Ishikawa (cell line): ENCODE measurements at regions not wholly inside any gene's neighbourhood (a gene's known extent, or its start where the extent isn't known, plus 50 kb on each side); places are given as distances from the start of the nearest gene placed in this dataset.

Experiments used
- CEBPB ChIP-seq: IDR thresholded peaks from 2 replicates; pipeline ENCODE4 v1.6.1; 2012
- EGR1 ChIP-seq: IDR thresholded peaks from 2 replicates; pipeline ENCODE4 v1.6.1; 2012
- TEAD4 ChIP-seq: IDR thresholded peaks from 2 replicates; pipeline ENCODE4 v1.6.1; 2012
- YY1 ChIP-seq: IDR thresholded peaks from 2 replicates; pipeline ENCODE4 v1.6.1; 2012; ENCODE audit warnings: low read depth
- TF ChIP-seq, protein P1 (sequence below): IDR thresholded peaks from 2 replicates; pipeline ENCODE4 v1.6.1; 2012
- TF ChIP-seq, protein P2 (sequence below): IDR thresholded peaks from 2 replicates; pipeline ENCODE4 v1.6.1; 2012; ENCODE audit warnings: low read depth, mild to moderate bottlenecking

DNA sequence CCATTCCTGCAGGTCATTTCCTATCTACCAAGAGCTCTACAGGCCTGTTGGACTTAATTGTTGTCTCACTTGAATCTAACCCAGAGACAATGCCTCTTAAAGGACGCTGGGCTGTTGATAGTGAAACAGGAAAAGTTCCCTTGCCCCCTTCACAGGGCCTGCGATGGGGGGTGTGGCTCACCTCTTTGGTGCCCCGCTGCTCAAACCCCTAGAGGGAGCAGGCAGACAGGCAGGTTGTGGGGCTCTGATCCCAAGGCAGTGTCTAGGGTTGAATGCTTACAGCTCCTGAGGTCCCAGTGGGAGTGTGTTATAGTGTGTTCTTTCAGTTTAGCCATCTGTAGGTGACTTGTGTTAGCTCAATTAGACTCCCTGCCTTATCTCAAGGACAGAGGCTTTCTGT lies 68.0 kb downstream of the OTOR start:
- no peak for TF ChIP-seq YY1
- no peak for TF ChIP-seq CEBPB
- no peak for TF ChIP-seq EGR1
- TF ChIP-seq, protein P1, sequence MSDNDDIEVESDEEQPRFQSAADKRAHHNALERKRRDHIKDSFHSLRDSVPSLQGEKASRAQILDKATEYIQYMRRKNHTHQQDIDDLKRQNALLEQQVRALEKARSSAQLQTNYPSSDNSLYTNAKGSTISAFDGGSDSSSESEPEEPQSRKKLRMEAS = no peak
- TF ChIP-seq TEAD4 = no peak
- TF ChIP-seq, protein P2, sequence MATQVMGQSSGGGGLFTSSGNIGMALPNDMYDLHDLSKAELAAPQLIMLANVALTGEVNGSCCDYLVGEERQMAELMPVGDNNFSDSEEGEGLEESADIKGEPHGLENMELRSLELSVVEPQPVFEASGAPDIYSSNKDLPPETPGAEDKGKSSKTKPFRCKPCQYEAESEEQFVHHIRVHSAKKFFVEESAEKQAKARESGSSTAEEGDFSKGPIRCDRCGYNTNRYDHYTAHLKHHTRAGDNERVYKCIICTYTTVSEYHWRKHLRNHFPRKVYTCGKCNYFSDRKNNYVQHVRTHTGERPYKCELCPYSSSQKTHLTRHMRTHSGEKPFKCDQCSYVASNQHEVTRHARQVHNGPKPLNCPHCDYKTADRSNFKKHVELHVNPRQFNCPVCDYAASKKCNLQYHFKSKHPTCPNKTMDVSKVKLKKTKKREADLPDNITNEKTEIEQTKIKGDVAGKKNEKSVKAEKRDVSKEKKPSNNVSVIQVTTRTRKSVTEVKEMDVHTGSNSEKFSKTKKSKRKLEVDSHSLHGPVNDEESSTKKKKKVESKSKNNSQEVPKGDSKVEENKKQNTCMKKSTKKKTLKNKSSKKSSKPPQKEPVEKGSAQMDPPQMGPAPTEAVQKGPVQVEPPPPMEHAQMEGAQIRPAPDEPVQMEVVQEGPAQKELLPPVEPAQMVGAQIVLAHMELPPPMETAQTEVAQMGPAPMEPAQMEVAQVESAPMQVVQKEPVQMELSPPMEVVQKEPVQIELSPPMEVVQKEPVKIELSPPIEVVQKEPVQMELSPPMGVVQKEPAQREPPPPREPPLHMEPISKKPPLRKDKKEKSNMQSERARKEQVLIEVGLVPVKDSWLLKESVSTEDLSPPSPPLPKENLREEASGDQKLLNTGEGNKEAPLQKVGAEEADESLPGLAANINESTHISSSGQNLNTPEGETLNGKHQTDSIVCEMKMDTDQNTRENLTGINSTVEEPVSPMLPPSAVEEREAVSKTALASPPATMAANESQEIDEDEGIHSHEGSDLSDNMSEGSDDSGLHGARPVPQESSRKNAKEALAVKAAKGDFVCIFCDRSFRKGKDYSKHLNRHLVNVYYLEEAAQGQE = no peak
